Uterus (tissue), 3 donors: ENCODE measurements at regions not wholly inside any gene's neighbourhood (a gene's known extent, or its start where the extent isn't known, plus 50 kb on each side); places are given as distances from the start of the nearest gene placed in this dataset.

ENCODE experiments used
- DNase-seq, 2 donors: peaks; one replicate each; pipeline ENCODE4 v3.0.0-alpha.2; 2019 to 2020
- H3K27ac ChIP-seq, 2 donors: fragments of 200-600 bp; sonication (generic); 1 replicate in 1 of 2; 2 replicates in 1 of 2; pipeline ENCODE4 v1.5.1; 2016 to 2018
- H3K27me3 ChIP-seq, 2 donors: fragments of 200-600 bp; sonication (generic); one replicate each; pipeline ENCODE4 v1.5.1; 2018 to 2019; ENCODE audit warnings: control low read depth in 1 of 2
- H3K36me3 ChIP-seq, 2 donors: fragments of 200-600 bp; sonication (generic); one replicate each; pipeline ENCODE4 v1.5.1; 2019; ENCODE audit warnings: control low read depth in 1 of 2
- H3K4me1 ChIP-seq, 2 donors: fragments of 200-600 bp; sonication (generic); one replicate each; pipeline ENCODE4 v1.5.1; 2018 to 2019; ENCODE audit warnings: control low read depth in 1 of 2
- H3K4me3 ChIP-seq, 2 donors: fragments of 200-600 bp; sonication (generic); 1 replicate in 1 of 2; 2 replicates in 1 of 2; pipeline ENCODE4 v1.5.1; 2018 to 2019; ENCODE audit warnings: mild to moderate bottlenecking in 1 of 2
- H3K9me3 ChIP-seq, 2 donors: fragments of 200-600 bp; sonication (generic); one replicate each; pipeline ENCODE4 v1.5.1; 2019; ENCODE audit warnings: control low read depth in 1 of 2
- CTCF ChIP-seq, 4 experiments: fragments of 200-600 bp in 2 of 4; fragments of 450-650 bp in 2 of 4; sonication (generic) in 2 of 4; IDR thresholded peaks; one replicate each; pipeline ENCODE4 v1.5.1; 2016 to 2019; ENCODE audit warnings: antibody characterized with exemption in 4 of 4, mild to moderate bottlenecking in 2 of 4, moderate library complexity in 1 of 4
- POLR2A ChIP-seq, 2 donors: fragments of 450-650 bp; IDR thresholded peaks; one replicate each; pipeline ENCODE4 v1.6.1; 2016; ENCODE audit warnings: antibody characterized with exemption in 2 of 2, mild to moderate bottlenecking in 1 of 2, moderate library complexity in 1 of 2
- intact Hi-C: fragments of 100-400 bp; cut with DNase I; formaldehyde crosslinking; loops from one replicate; pipeline ENCODE4 v1.15.1; 2023; ENCODE audit warnings: low total_unique reads
- donor health status: DM: yes; HTN: yes; CAD: no.

GRCh38 chr7:67821116-67821515 lies 824.5 kb downstream of the TYW1 start:
- Histone ChIP-seq H3K4me1 (no peaks in the 10 kb centered on the region), H3K9me3 (no peaks in the 10 kb centered on the region), H3K27me3 (no peaks in the 10 kb centered on the region), H3K27ac (no peak overlapping the region), H3K4me3 (no peak overlapping the region), H3K36me3 (no peaks in the 10 kb centered on the region)
- TF ChIP-seq CTCF (IDR thresholded peaks at IDR 0.05), result no peak
- TF ChIP-seq POLR2A (IDR thresholded peaks at IDR 0.05), result no peak
- DNase-seq, result no peak
- intact Hi-C loops, result no loop called here

- Histone ChIP-seq H3K27me3 (no peaks in the 10 kb centered on the region), H3K4me1 (no peaks in the 10 kb centered on the region), H3K4me3 (no peak overlapping the region), H3K9me3 (no peaks in the 10 kb centered on the region), H3K36me3 (no peaks in the 10 kb centered on the region), H3K27ac (no peak overlapping the region)
- TF ChIP-seq POLR2A (IDR thresholded peaks at IDR 0.05) (no peak), CTCF (IDR thresholded peaks at IDR 0.05) (no peak)
- no peak for DNase-seq
- intact Hi-C loops, result no loop called here
Observed at GRCh38 chr7:67823345-67823744, 826.7 kb downstream of the TYW1 start.

GRCh38 chr7:67825356-67825755 lies 828.7 kb downstream of the TYW1 start:
- Histone ChIP-seq H3K27ac (no peak overlapping the region), H3K9me3 (no peaks in the 10 kb centered on the region), H3K36me3 (no peaks in the 10 kb centered on the region), H3K27me3 (no peaks in the 10 kb centered on the region), H3K4me3 (no peak overlapping the region), H3K4me1 (no peaks in the 10 kb centered on the region)
- TF ChIP-seq CTCF (IDR thresholded peaks at IDR 0.05) (no peak), POLR2A (IDR thresholded peaks at IDR 0.05) (no peak)
- no peak for DNase-seq
- intact Hi-C loops, result no loop called here

GRCh38 chr7:67841896-67842295 lies 845.3 kb downstream of the TYW1 start:
- TF ChIP-seq CTCF (IDR thresholded peaks at IDR 0.05), result no peak
- TF ChIP-seq POLR2A (IDR thresholded peaks at IDR 0.05), result no peak
- DNase-seq, result no peak
- intact Hi-C loops, result no loop called here
- H3K36me3 ChIP-seq, result no peaks in the 10 kb centered on the region
- no peaks in the 10 kb centered on the region for H3K9me3 ChIP-seq
- H3K27ac ChIP-seq, result no peak overlapping the region
- no peak overlapping the region for H3K4me3 ChIP-seq
- no peaks in the 10 kb centered on the region for H3K27me3 ChIP-seq
- no peaks in the 10 kb centered on the region for H3K4me1 ChIP-seq

- TF ChIP-seq CTCF (IDR thresholded peaks at IDR 0.05), result no peak
- no peak overlapping the region for H3K4me3 ChIP-seq
- H3K27me3 ChIP-seq, result no peaks in the 10 kb centered on the region
- H3K4me1 ChIP-seq, result no peaks in the 10 kb centered on the region
- intact Hi-C loops, result no loop called here
- no peaks in the 10 kb centered on the region for H3K9me3 ChIP-seq
- no peak overlapping the region for H3K27ac ChIP-seq
- no peaks in the 10 kb centered on the region for H3K36me3 ChIP-seq
- no peak for DNase-seq
Observed at GRCh38 chr7:67842571-67842970, 845.9 kb downstream of the TYW1 start.
